Fibroblast of villous mesenchyme (primary cell): ENCODE measurements at regions not wholly inside any gene's neighbourhood (a gene's known extent, or its start where the extent isn't known, plus 50 kb on each side); places are given as distances from the start of the nearest gene placed in this dataset.

Experiments used
- DNase-seq: peaks from one replicate; pipeline ENCODE4 v3.0.0-alpha.2; 2010; ENCODE audit warnings: low read depth
- H3K4me3 ChIP-seq: 2 replicates; pipeline ENCODE4 v1.5.1; 2011; ENCODE audit warnings: low read depth, mild to moderate bottlenecking, low read length
- TF ChIP-seq, protein P1 (sequence below): IDR thresholded peaks from 2 replicates; pipeline ENCODE4 v1.5.1; 2012; ENCODE audit warnings: low read depth, mild to moderate bottlenecking, low read length; ENCODE audit not compliant: insufficient read depth

DNA sequence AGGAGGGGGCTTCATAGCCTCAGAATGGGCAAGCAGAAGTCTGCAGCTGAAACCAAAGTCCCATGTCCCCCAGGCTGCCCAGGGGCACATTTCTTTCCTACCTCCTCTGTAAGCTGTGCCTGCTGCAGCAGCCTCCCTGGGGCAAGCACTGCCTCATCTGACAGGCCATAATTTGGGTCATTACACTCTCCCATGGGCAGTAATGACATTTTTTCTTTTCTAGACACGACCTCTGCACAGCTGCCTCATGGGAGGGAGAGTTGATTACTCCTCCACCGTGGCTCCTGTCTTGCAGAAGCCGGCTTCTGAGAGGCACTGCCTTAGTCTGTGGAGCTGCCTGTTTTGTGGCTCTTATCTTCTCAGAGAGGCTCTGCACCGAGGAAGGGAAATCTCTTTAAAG is 268.9 kb downstream of the TDRD15 start:
- H3K4me3 ChIP-seq = no peak overlapping the region
- TF ChIP-seq, protein P1, sequence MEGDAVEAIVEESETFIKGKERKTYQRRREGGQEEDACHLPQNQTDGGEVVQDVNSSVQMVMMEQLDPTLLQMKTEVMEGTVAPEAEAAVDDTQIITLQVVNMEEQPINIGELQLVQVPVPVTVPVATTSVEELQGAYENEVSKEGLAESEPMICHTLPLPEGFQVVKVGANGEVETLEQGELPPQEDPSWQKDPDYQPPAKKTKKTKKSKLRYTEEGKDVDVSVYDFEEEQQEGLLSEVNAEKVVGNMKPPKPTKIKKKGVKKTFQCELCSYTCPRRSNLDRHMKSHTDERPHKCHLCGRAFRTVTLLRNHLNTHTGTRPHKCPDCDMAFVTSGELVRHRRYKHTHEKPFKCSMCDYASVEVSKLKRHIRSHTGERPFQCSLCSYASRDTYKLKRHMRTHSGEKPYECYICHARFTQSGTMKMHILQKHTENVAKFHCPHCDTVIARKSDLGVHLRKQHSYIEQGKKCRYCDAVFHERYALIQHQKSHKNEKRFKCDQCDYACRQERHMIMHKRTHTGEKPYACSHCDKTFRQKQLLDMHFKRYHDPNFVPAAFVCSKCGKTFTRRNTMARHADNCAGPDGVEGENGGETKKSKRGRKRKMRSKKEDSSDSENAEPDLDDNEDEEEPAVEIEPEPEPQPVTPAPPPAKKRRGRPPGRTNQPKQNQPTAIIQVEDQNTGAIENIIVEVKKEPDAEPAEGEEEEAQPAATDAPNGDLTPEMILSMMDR = no peak
- DNase-seq = no peak

DNA sequence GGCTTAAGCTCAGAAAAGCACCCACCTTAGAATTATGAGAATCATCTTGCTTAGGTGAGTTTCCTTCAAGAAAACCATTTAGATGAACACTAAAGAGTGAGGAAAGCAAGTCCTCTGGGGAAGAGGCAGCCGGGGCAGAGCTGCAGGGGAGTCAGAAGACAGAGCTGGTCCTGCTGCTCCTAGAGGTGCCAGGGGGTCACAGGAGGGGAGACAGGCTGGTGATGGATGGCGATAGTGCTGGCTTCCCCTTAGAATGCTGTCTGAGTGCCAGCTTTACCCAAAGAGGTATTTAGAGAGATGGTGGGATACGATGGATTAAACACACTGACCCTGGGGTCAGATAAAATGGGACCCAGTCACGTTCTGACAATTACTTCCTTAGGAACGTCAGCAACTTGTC is 269.4 kb downstream of the TDRD15 start:
- TF ChIP-seq, protein P1 = no peak
- H3K4me3 ChIP-seq = no peak overlapping the region
- no peak for DNase-seq

DNA sequence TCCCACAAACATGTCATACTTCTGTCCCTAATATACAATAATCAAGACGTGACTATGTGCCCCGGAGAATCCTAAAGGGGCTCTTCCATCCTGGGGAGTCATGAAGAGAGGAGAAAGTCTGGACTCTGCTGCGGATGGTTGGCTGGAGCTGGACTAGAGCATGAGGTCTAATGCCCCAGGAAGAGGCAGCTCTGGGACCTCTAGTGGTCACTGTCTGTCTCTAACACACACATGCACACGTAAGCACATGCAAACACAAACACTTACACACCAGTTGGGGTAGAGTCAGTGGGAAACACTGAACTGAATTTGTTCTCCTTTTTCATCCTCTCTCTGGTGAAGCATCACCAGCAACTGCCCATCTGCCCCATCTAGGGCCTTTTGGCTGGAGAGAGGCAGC is 271.6 kb downstream of the TDRD15 start:
- TF ChIP-seq, protein P1 = no peak
- no peak for DNase-seq
- H3K4me3 ChIP-seq = no peak overlapping the region

DNA sequence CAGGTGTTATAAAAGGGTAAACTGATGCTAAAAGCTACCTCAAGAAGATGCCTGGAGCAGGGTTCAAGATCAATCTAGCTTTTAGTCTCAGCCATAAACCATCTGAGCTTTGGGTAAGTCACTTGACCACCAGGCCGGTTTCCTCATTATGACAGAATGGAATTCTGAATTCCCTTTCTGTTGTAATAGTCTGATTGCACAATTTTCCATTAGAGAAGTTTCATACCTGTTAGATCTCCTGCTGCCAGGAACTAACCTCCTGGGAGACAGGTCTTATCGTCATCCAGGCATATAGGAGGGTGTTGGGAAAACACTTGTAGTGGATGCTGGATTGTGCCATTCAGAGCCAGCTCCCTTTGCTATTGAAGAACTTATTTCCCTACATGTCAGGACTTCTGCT is 272.5 kb downstream of the TDRD15 start:
- no peak for DNase-seq
- H3K4me3 ChIP-seq = no peak overlapping the region
- TF ChIP-seq, protein P1 = no peak

DNA sequence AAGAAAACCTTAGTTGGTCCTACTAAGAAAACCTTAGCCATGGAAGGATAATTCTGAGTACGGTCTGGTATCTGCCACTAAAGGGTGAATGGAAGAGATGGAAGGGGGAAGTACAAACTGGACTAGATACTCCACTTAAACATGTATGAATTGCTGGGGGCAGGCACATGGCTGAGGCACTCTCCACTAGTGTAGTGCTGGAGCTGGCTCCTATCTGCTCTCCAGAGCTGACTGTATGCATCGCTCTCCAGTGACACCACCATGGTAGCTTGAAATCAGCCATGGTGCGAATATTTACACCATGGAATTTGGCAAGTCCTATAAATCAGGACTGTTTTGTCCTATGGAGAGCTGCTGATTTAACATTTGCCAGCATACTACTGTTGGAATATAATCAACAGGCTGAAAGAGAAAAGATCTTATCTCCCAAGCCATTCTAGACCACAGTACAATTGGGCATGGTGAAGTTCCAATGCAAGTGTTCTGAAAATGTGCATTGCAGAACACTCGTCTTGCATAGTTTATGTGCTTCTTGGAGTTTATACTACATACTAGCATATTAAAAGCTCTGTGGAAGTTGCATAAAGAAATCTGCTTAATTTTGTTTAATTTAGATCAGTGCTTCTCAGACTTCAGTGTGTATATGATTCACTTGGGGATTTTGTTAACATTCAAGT is 277.4 kb downstream of the TDRD15 start:
- no peak overlapping the region for H3K4me3 ChIP-seq
- TF ChIP-seq, protein P1 = no peak
- no peak for DNase-seq

DNA sequence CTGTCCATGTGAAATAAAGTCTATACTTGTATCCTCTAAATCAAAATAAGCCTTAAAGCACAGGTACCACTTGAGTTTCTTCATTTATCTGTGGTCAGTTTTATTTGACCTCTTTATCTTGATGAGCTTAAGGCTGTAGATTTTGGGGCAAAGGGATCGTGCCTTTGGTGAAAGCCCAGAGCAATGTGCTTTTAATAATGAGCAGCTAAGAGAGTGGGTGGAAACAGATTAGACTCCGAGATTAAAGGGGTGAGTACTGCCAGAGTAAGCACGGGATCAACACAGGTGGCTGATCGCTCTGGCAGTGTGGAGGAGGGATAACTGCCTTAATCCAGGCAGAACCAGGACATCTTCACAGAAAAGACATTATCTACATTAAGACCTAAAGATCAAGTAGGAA is 280.4 kb downstream of the TDRD15 start:
- TF ChIP-seq, protein P1 = no peak
- H3K4me3 ChIP-seq = no peak overlapping the region
- DNase-seq = no peak

DNA sequence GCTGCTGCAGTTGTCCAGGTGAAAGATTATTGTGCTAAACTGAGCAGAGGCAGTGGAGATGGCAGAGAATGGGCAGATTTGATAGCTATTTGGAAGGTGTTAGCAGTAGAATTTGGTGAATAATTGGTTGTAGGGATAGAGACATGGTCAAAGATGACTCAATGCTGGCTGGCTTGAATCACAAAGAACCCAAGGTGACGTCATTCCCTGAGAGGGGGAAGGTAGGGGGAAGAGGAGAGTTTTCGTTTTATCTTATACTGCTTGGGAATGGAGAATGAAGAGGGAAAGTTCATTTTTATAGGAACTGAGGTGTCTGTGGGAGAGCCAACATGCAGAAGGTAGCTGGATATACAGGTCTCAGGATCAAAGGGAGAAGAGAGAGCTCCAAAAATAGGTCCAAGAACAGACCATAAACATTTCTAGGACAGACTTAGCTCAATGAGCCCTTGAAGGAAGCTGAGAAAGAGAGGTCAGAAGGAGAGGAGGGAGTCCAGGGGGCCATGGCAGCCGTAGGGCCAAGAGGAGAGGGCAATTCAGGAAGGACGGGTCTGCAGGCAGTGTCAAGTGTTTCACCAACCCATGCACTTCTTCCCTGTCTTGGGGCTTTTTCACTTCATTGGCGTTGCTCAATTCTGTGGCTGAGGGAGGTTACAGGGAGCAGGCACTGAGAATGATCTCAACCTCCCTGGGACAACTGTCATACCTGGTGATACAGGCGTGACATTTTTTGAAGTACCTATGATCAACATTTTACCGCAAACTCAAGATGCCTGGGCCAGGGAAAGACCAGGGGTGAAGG is 281.3 kb downstream of the TDRD15 start:
- no peak overlapping the region for H3K4me3 ChIP-seq
- no peak for DNase-seq
- TF ChIP-seq, protein P1 = no peak
